ENCODE measurements at regions not wholly inside any gene's neighbourhood (a gene's known extent, or its start where the extent isn't known, plus 50 kb on each side); places are given as distances from the start of the nearest gene placed in this dataset.
A peak's percentile ranks its signal among the peaks of the same experiment; 100 is the strongest.

- Histone ChIP-seq H3K36me3 (ENCODE audit: control insufficient read depth, insufficient read depth, low read length) (no peaks in the 10 kb centered on the region), H3K79me1 (ENCODE audit: low read length) (no peaks in the 10 kb centered on the region), H3K23ac (ENCODE audit: low read length) (no peak overlapping the region), H3K4me1 (ENCODE audit: control insufficient read depth, low read depth, low read length) (peaks cover 2% of the 10 kb centered on the region), H4K8ac (ENCODE audit: low read depth, low read length) (no peak overlapping the region), H3K27ac (ENCODE audit: low read depth, low read length) (no peak overlapping the region), H2AK5ac (ENCODE audit: low read length) (no peak overlapping the region), H3K79me2 (ENCODE audit: control insufficient read depth, insufficient read depth, low read length) (no peaks in the 10 kb centered on the region), H3K9ac (ENCODE audit: low read length) (no peak overlapping the region), H3K4me2 (ENCODE audit: low read length) (peak overlapping the region; percentile 88), H3K4me3 (ENCODE audit: low read length) (peak overlapping the region; percentile 9), H4K5ac (ENCODE audit: low read length) (no peak overlapping the region), H2BK15ac (replicated peaks; ENCODE audit: low read depth) (no peak overlapping the region), H3K4ac (ENCODE audit: low read depth, low read length) (no peak overlapping the region), H3K27me3 (ENCODE audit: insufficient read depth, low read length, poor library complexity) (peaks cover 3% of the 10 kb centered on the region), H3K18ac (ENCODE audit: low read length) (no peak overlapping the region), H2BK5ac (ENCODE audit: low read length) (no peak overlapping the region), H3K56ac (ENCODE audit: low read length) (peak overlapping the region; percentile 57), H2BK120ac (ENCODE audit: low read depth, low read length) (no peak overlapping the region)
- no CpG with 5 or more reads among the region's 19 CpGs for WGBS (ENCODE audit: extremely low coverage, insufficient coverage, low lambda C conversion rate)
- no peak for DNase-seq
Observed at GRCh38 chr18:34976534-34976898, 64.7 kb upstream of the MAPRE2 start.

- Histone ChIP-seq H3K9ac (ENCODE audit: low read length) (peak overlapping the region; percentile 2), H2AK5ac (ENCODE audit: low read length) (no peak overlapping the region), H3K4me2 (ENCODE audit: low read length) (peak overlapping the region; percentile 88), H3K18ac (ENCODE audit: low read length) (no peak overlapping the region), H3K4ac (ENCODE audit: low read depth, low read length) (no peak overlapping the region), H4K8ac (ENCODE audit: low read depth, low read length) (no peak overlapping the region), H3K56ac (ENCODE audit: low read length) (peak overlapping the region; percentile 57), H3K27me3 (ENCODE audit: insufficient read depth, low read length, poor library complexity) (peaks cover 3% of the 10 kb centered on the region), H3K4me3 (ENCODE audit: low read length) (peak overlapping the region; percentile 12), H4K5ac (ENCODE audit: low read length) (no peak overlapping the region), H3K36me3 (ENCODE audit: control insufficient read depth, insufficient read depth, low read length) (no peaks in the 10 kb centered on the region), H3K4me1 (ENCODE audit: control insufficient read depth, low read depth, low read length) (peaks cover 2% of the 10 kb centered on the region), H2BK15ac (replicated peaks; ENCODE audit: low read depth) (no peak overlapping the region), H2BK120ac (ENCODE audit: low read depth, low read length) (no peak overlapping the region), H2BK5ac (ENCODE audit: low read length) (no peak overlapping the region), H3K79me2 (ENCODE audit: control insufficient read depth, insufficient read depth, low read length) (no peaks in the 10 kb centered on the region), H3K23ac (ENCODE audit: low read length) (no peak overlapping the region), H3K27ac (ENCODE audit: low read depth, low read length) (no peak overlapping the region), H3K79me1 (ENCODE audit: low read length) (no peaks in the 10 kb centered on the region)
- WGBS (ENCODE audit: extremely low coverage, insufficient coverage, low lambda C conversion rate): no CpG with 5 or more reads among the region's 82 CpGs
- peak; percentile 72 for DNase-seq
Observed at GRCh38 chr18:34976899-34977837, 64.0 kb upstream of the MAPRE2 start.

- Histone ChIP-seq H2BK15ac (replicated peaks; ENCODE audit: low read depth) (no peak overlapping the region), H3K79me2 (ENCODE audit: control insufficient read depth, insufficient read depth, low read length) (no peaks in the 10 kb centered on the region), H3K4me1 (ENCODE audit: control insufficient read depth, low read depth, low read length) (peaks cover 2% of the 10 kb centered on the region), H2AK5ac (ENCODE audit: low read length) (no peak overlapping the region), H3K27me3 (ENCODE audit: insufficient read depth, low read length, poor library complexity) (peaks cover 3% of the 10 kb centered on the region), H3K36me3 (ENCODE audit: control insufficient read depth, insufficient read depth, low read length) (no peaks in the 10 kb centered on the region), H3K4me2 (ENCODE audit: low read length) (peak overlapping the region; percentile 88), H3K56ac (ENCODE audit: low read length) (no peak overlapping the region), H3K4me3 (ENCODE audit: low read length) (peak overlapping the region; percentile 24), H4K8ac (ENCODE audit: low read depth, low read length) (no peak overlapping the region), H2BK120ac (ENCODE audit: low read depth, low read length) (no peak overlapping the region), H3K18ac (ENCODE audit: low read length) (no peak overlapping the region), H3K23ac (ENCODE audit: low read length) (no peak overlapping the region), H3K79me1 (ENCODE audit: low read length) (no peaks in the 10 kb centered on the region), H3K27ac (ENCODE audit: low read depth, low read length) (no peak overlapping the region), H3K4ac (ENCODE audit: low read depth, low read length) (no peak overlapping the region), H4K5ac (ENCODE audit: low read length) (no peak overlapping the region), H3K9ac (ENCODE audit: low read length) (no peak overlapping the region), H2BK5ac (ENCODE audit: low read length) (no peak overlapping the region)
- no CpG with 5 or more reads among the region's 35 CpGs for WGBS (ENCODE audit: extremely low coverage, insufficient coverage, low lambda C conversion rate)
- peak; percentile 73 for DNase-seq
Observed at GRCh38 chr18:34977838-34978532, 63.2 kb upstream of the MAPRE2 start.

DNA sequence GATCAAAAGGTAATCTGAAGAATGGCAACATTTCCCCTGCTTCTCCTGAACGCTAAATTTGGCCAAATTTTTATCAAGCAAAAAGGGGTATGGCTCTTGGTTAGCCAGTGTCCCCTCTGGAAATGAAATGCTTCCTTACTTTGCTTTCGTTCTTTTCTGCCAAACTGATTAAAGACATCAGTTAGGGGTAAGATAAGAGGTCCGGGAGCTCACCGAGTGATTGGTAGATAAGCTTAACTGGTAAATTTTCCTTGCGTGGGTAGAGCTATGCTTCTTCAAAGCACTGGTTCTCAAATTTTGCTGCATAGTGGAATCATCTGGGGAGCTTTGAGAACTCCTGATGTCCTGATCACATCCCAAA lies 62.7 kb upstream of the MAPRE2 start:
- WGBS (ENCODE audit: extremely low coverage, insufficient coverage, low lambda C conversion rate): no CpG with 5 or more reads among the region's 5 CpGs

GRCh38 chr18:34978953-34979608 lies 62.1 kb upstream of the MAPRE2 start:
- Histone ChIP-seq H3K9ac (ENCODE audit: low read length) (no peak overlapping the region), H3K4me1 (ENCODE audit: control insufficient read depth, low read depth, low read length) (peaks cover 2% of the 10 kb centered on the region), H2AK5ac (ENCODE audit: low read length) (no peak overlapping the region), H3K23ac (ENCODE audit: low read length) (no peak overlapping the region), H3K56ac (ENCODE audit: low read length) (no peak overlapping the region), H3K79me2 (ENCODE audit: control insufficient read depth, insufficient read depth, low read length) (no peaks in the 10 kb centered on the region), H3K4me3 (ENCODE audit: low read length) (no peak overlapping the region), H3K79me1 (ENCODE audit: low read length) (no peaks in the 10 kb centered on the region), H3K18ac (ENCODE audit: low read length) (no peak overlapping the region), H2BK15ac (replicated peaks; ENCODE audit: low read depth) (no peak overlapping the region), H4K8ac (ENCODE audit: low read depth, low read length) (no peak overlapping the region), H3K27me3 (ENCODE audit: insufficient read depth, low read length, poor library complexity) (peaks cover 3% of the 10 kb centered on the region), H3K36me3 (ENCODE audit: control insufficient read depth, insufficient read depth, low read length) (no peaks in the 10 kb centered on the region), H3K4ac (ENCODE audit: low read depth, low read length) (no peak overlapping the region), H3K4me2 (ENCODE audit: low read length) (peak overlapping the region; percentile 18), H4K5ac (ENCODE audit: low read length) (no peak overlapping the region), H2BK5ac (ENCODE audit: low read length) (no peak overlapping the region), H2BK120ac (ENCODE audit: low read depth, low read length) (no peak overlapping the region), H3K27ac (ENCODE audit: low read depth, low read length) (no peak overlapping the region)
- no CpG with 5 or more reads among the region's 9 CpGs for WGBS (ENCODE audit: extremely low coverage, insufficient coverage, low lambda C conversion rate)
- DNase-seq: peak; percentile 94

More for the DNA sequence above, 62.7 kb upstream of the MAPRE2 start:
- Histone ChIP-seq H3K56ac (ENCODE audit: low read length) (no peak overlapping the region), H3K18ac (ENCODE audit: low read length) (no peak overlapping the region), H4K5ac (ENCODE audit: low read length) (no peak overlapping the region), H3K23ac (ENCODE audit: low read length) (no peak overlapping the region), H3K4me3 (ENCODE audit: low read length) (no peak overlapping the region), H3K9ac (ENCODE audit: low read length) (no peak overlapping the region), H3K79me2 (ENCODE audit: control insufficient read depth, insufficient read depth, low read length) (no peaks in the 10 kb centered on the region), H4K8ac (ENCODE audit: low read depth, low read length) (no peak overlapping the region), H3K36me3 (ENCODE audit: control insufficient read depth, insufficient read depth, low read length) (no peaks in the 10 kb centered on the region), H2AK5ac (ENCODE audit: low read length) (no peak overlapping the region), H3K79me1 (ENCODE audit: low read length) (no peaks in the 10 kb centered on the region), H3K27me3 (ENCODE audit: insufficient read depth, low read length, poor library complexity) (peaks cover 3% of the 10 kb centered on the region), H3K4me1 (ENCODE audit: control insufficient read depth, low read depth, low read length) (peaks cover 2% of the 10 kb centered on the region), H3K4me2 (ENCODE audit: low read length) (peak overlapping the region; percentile 88), H2BK5ac (ENCODE audit: low read length) (no peak overlapping the region), H3K27ac (ENCODE audit: low read depth, low read length) (no peak overlapping the region), H2BK120ac (ENCODE audit: low read depth, low read length) (no peak overlapping the region), H2BK15ac (replicated peaks; ENCODE audit: low read depth) (no peak overlapping the region), H3K4ac (ENCODE audit: low read depth, low read length) (no peak overlapping the region)
- peak; percentile 27 for DNase-seq
